GM21447 (cell line): ENCODE measurements at regions not wholly inside any gene's neighbourhood (a gene's known extent, or its start where the extent isn't known, plus 50 kb on each side); places are given as distances from the start of the nearest gene placed in this dataset.
"Not testable (repeated sequence)": the region's sequence is repeated elsewhere in the genome, so short reads cannot be mapped to it uniquely, and the experiment has no call there.

ENCODE experiments used
- ATAC-seq: cut with Tn5 transposase; IDR thresholded peaks from one replicate; pipeline ENCODE4 v1.9.1; 2021; ENCODE audit not compliant: unreplicated experiment

- ATAC-seq: no peak
Observed at GRCh38 chr1:114270282-114270681, 116.6 kb upstream of the SYT6 start.

GRCh38 chr1:114269539-114269938 is 115.9 kb upstream of the SYT6 start:
- no peak for ATAC-seq

GRCh38 chr1:114263343-114263742 is 109.7 kb upstream of the SYT6 start:
- peak; percentile 95 for ATAC-seq

- no peak for ATAC-seq
Observed at GRCh38 chr1:114262337-114262736, 108.7 kb upstream of the SYT6 start.

GRCh38 chr1:114260805-114261484 is 107.3 kb upstream of the SYT6 start:
- ATAC-seq: no peak

- no peak for ATAC-seq
Observed at GRCh38 chr1:114259511-114260160, 106.0 kb upstream of the SYT6 start.

- no peak for ATAC-seq
Observed at GRCh38 chr1:114258633-114259032, 105.0 kb upstream of the SYT6 start.

- no peak for ATAC-seq
Observed at GRCh38 chr1:114258074-114258473, 104.4 kb upstream of the SYT6 start.

- no peak for ATAC-seq
Observed at GRCh38 chr1:114257554-114257953, 103.9 kb upstream of the SYT6 start.

- ATAC-seq: no peak
Observed at GRCh38 chr1:114253900-114254299, 100.2 kb upstream of the SYT6 start.

GRCh38 chr1:114251573-114251939 is 97.9 kb upstream of the SYT6 start:
- ATAC-seq: no peak

GRCh38 chr1:114250683-114251572 is 97.3 kb upstream of the SYT6 start:
- ATAC-seq: no peak

GRCh38 chr1:114249691-114250090 is 96.0 kb upstream of the SYT6 start:
- no peak for ATAC-seq

GRCh38 chr1:114248162-114248561 is 94.5 kb upstream of the SYT6 start:
- no peak for ATAC-seq

GRCh38 chr1:114242531-114243210 is 89.0 kb upstream of the SYT6 start:
- not testable (repeated sequence) for ATAC-seq

- ATAC-seq: no peak
Observed at GRCh38 chr1:114238053-114238452, 84.4 kb upstream of the SYT6 start.

- no peak for ATAC-seq
Observed at GRCh38 chr1:114236517-114236916, 82.8 kb upstream of the SYT6 start.

GRCh38 chr1:114235960-114236359 is 82.3 kb upstream of the SYT6 start:
- ATAC-seq: no peak

- no peak for ATAC-seq
Observed at GRCh38 chr1:114235281-114235680, 81.6 kb upstream of the SYT6 start.

GRCh38 chr1:114234408-114235124 is 80.9 kb upstream of the SYT6 start:
- ATAC-seq: no peak

GRCh38 chr1:114232691-114233090 is 79.0 kb upstream of the SYT6 start:
- ATAC-seq: no peak
